ENCODE measurements at regions not wholly inside any gene's neighbourhood (a gene's known extent, or its start where the extent isn't known, plus 50 kb on each side); places are given as distances from the start of the nearest gene placed in this dataset.
"Not testable (repeated sequence)": the region's sequence is repeated elsewhere in the genome, so short reads cannot be mapped to it uniquely, and the experiment has no call there.

- H3K36me3 ChIP-seq = no peaks in the 10 kb centered on the region
- DNase-seq = no peak
- no peaks in the 10 kb centered on the region for H3K4me1 ChIP-seq
- H3K9me3 ChIP-seq = no peaks in the 10 kb centered on the region
- H3K4me3 ChIP-seq (ENCODE audit: low read depth, low read length) = no peak overlapping the region
- TF ChIP-seq CTCF (IDR thresholded peaks at IDR 0.05; ENCODE audit: low read depth, low read length) = no peak
- no peaks in the 10 kb centered on the region for H3K27me3 ChIP-seq
Measured at GRCh38 chr12:25677232-25677937, 124.3 kb upstream of the LMNTD1 start.

GRCh38 chr12:25681580-25681979, 128.5 kb upstream of the LMNTD1 start:
- DNase-seq = no peak
- Histone ChIP-seq H3K27me3 (no peaks in the 10 kb centered on the region), H3K36me3 (no peaks in the 10 kb centered on the region), H3K9me3 (no peaks in the 10 kb centered on the region), H3K4me1 (no peaks in the 10 kb centered on the region), H3K4me3 (ENCODE audit: low read depth, low read length) (no peak overlapping the region)
- no peak for TF ChIP-seq CTCF (IDR thresholded peaks at IDR 0.05; ENCODE audit: low read depth, low read length)

- Histone ChIP-seq H3K4me1 (no peaks in the 10 kb centered on the region), H3K9me3 (no peaks in the 10 kb centered on the region), H3K4me3 (ENCODE audit: low read depth, low read length) (no peak overlapping the region), H3K36me3 (no peaks in the 10 kb centered on the region), H3K27me3 (no peaks in the 10 kb centered on the region)
- no peak for TF ChIP-seq CTCF (IDR thresholded peaks at IDR 0.05; ENCODE audit: low read depth, low read length)
- DNase-seq = no peak
Measured at GRCh38 chr12:25682421-25682820, 129.3 kb upstream of the LMNTD1 start.

GRCh38 chr12:25684070-25684469, 131.0 kb upstream of the LMNTD1 start:
- TF ChIP-seq CTCF (IDR thresholded peaks at IDR 0.05; ENCODE audit: low read depth, low read length) = no peak
- H3K4me3 ChIP-seq (ENCODE audit: low read depth, low read length) = no peak overlapping the region

GRCh38 chr12:25686351-25686750, 133.3 kb upstream of the LMNTD1 start:
- no peaks in the 10 kb centered on the region for H3K9me3 ChIP-seq
- no peak overlapping the region for H3K4me3 ChIP-seq (ENCODE audit: low read depth, low read length)
- no peak for TF ChIP-seq CTCF (IDR thresholded peaks at IDR 0.05; ENCODE audit: low read depth, low read length)
- H3K36me3 ChIP-seq = no peaks in the 10 kb centered on the region
- DNase-seq = no peak
- peaks cover 12% of the 10 kb centered on the region for H3K4me1 ChIP-seq
- no peaks in the 10 kb centered on the region for H3K27me3 ChIP-seq

More at GRCh38 chr12:25684070-25684469, 131.0 kb upstream of the LMNTD1 start:
- no peaks in the 10 kb centered on the region for H3K4me1 ChIP-seq
- no peaks in the 10 kb centered on the region for H3K27me3 ChIP-seq
- H3K9me3 ChIP-seq = no peaks in the 10 kb centered on the region
- DNase-seq = no peak
- no peaks in the 10 kb centered on the region for H3K36me3 ChIP-seq

GRCh38 chr12:25687226-25687625, 134.1 kb upstream of the LMNTD1 start:
- no peak overlapping the region for H3K4me3 ChIP-seq (ENCODE audit: low read depth, low read length)
- no peaks in the 10 kb centered on the region for H3K36me3 ChIP-seq
- peaks cover 12% of the 10 kb centered on the region for H3K4me1 ChIP-seq
- H3K27me3 ChIP-seq = no peaks in the 10 kb centered on the region
- DNase-seq = no peak
- TF ChIP-seq CTCF (IDR thresholded peaks at IDR 0.05; ENCODE audit: low read depth, low read length) = no peak
- no peaks in the 10 kb centered on the region for H3K9me3 ChIP-seq

GRCh38 chr12:25688851-25689250, 135.8 kb upstream of the LMNTD1 start:
- H3K36me3 ChIP-seq; H3K9me3 ChIP-seq; DNase-seq; H3K4me3 ChIP-seq (ENCODE audit: low read depth, low read length); H3K27me3 ChIP-seq: not testable (repeated sequence)
- H3K4me1 ChIP-seq = peaks cover 17% of the 10 kb centered on the region
